ENCODE measurements at regions not wholly inside any gene's neighbourhood (a gene's known extent, or its start where the extent isn't known, plus 50 kb on each side); places are given as distances from the start of the nearest gene placed in this dataset.
"Not testable (repeated sequence)": the region's sequence is repeated elsewhere in the genome, so short reads cannot be mapped to it uniquely, and the experiment has no call there.

- TF ChIP-seq, protein P1, sequence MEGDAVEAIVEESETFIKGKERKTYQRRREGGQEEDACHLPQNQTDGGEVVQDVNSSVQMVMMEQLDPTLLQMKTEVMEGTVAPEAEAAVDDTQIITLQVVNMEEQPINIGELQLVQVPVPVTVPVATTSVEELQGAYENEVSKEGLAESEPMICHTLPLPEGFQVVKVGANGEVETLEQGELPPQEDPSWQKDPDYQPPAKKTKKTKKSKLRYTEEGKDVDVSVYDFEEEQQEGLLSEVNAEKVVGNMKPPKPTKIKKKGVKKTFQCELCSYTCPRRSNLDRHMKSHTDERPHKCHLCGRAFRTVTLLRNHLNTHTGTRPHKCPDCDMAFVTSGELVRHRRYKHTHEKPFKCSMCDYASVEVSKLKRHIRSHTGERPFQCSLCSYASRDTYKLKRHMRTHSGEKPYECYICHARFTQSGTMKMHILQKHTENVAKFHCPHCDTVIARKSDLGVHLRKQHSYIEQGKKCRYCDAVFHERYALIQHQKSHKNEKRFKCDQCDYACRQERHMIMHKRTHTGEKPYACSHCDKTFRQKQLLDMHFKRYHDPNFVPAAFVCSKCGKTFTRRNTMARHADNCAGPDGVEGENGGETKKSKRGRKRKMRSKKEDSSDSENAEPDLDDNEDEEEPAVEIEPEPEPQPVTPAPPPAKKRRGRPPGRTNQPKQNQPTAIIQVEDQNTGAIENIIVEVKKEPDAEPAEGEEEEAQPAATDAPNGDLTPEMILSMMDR (IDR thresholded peaks at IDR 0.05) = not testable (repeated sequence)
- not testable (repeated sequence) for TF ChIP-seq EP300 (IDR thresholded peaks at IDR 0.05)
These were observed 60.9 kb upstream of the USP9X start for GRCh38 chrX:41024335-41024734.

Data from sigmoid colon (tissue), 4 donors.